GM12874 (cell line): ENCODE measurements at regions not wholly inside any gene's neighbourhood (a gene's known extent, or its start where the extent isn't known, plus 50 kb on each side); places are given as distances from the start of the nearest gene placed in this dataset.

Experiments
- TF ChIP-seq, protein P1 (sequence below): IDR thresholded peaks from 2 replicates; pipeline ENCODE4 v1.5.1; 2011; ENCODE audit warnings: low read depth, mild to moderate bottlenecking, control low read depth, low read length, moderate library complexity; ENCODE audit not compliant: insufficient read depth

GRCh38 chr3:106088899-106089298 lies 220.1 kb upstream of the CBLB start:
- TF ChIP-seq, protein P1, sequence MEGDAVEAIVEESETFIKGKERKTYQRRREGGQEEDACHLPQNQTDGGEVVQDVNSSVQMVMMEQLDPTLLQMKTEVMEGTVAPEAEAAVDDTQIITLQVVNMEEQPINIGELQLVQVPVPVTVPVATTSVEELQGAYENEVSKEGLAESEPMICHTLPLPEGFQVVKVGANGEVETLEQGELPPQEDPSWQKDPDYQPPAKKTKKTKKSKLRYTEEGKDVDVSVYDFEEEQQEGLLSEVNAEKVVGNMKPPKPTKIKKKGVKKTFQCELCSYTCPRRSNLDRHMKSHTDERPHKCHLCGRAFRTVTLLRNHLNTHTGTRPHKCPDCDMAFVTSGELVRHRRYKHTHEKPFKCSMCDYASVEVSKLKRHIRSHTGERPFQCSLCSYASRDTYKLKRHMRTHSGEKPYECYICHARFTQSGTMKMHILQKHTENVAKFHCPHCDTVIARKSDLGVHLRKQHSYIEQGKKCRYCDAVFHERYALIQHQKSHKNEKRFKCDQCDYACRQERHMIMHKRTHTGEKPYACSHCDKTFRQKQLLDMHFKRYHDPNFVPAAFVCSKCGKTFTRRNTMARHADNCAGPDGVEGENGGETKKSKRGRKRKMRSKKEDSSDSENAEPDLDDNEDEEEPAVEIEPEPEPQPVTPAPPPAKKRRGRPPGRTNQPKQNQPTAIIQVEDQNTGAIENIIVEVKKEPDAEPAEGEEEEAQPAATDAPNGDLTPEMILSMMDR: no peak

GRCh38 chr3:106089806-106090205 lies 221.0 kb upstream of the CBLB start:
- TF ChIP-seq, protein P1: no peak

- TF ChIP-seq, protein P1: no peak
Observed at GRCh38 chr3:106092792-106093191, 224.0 kb upstream of the CBLB start.

DNA sequence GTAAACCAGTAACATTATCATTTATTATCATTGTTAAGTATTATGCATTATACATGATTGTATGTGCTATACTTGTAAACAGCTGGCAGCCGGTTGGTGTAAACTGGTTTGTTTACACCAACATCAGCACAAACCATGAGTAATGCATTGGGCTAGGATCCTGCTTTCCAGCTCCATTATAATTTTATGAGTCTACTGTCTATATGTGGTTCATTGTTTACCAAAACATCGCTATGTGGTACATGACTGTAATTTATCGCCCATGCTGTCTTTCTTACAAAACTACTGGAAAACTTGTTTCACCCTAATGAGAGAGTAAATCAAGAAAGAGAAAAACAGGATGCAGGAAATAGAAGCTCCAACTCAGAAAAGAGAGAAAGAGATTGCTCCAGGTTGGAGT lies 224.8 kb upstream of the CBLB start:
- TF ChIP-seq, protein P1: no peak

DNA sequence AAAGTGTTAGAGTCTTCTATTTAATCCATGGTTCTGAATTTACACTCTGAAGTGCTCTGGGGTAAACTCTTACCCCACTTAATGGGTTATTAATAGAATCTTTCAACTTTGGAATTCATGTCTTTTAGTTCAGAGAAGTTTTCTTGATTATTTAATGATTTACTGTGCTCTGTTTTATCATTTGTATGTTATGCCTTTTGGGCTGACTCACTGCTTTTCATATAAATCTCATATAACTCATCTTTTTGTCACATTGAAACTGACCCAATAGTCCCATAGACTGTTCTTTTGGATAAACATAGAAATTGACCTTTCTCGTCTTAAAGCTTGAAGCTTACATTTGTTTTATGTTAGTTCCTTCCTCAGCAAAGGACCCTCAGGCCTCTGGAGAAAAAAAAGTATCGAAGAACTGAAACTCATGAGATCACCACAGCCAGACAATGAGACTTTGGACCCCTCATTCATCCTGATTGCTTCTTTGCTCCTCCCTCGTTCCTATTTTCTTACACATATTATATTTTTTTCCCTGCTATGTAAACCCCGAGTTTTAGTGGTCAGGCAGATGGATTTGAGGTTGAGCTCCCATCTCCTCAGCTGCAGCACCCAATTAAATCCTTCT lies 229.1 kb upstream of the CBLB start:
- TF ChIP-seq, protein P1: no peak

- TF ChIP-seq, protein P1: no peak
Observed at GRCh38 chr3:106103383-106103782, 234.6 kb upstream of the CBLB start.

DNA sequence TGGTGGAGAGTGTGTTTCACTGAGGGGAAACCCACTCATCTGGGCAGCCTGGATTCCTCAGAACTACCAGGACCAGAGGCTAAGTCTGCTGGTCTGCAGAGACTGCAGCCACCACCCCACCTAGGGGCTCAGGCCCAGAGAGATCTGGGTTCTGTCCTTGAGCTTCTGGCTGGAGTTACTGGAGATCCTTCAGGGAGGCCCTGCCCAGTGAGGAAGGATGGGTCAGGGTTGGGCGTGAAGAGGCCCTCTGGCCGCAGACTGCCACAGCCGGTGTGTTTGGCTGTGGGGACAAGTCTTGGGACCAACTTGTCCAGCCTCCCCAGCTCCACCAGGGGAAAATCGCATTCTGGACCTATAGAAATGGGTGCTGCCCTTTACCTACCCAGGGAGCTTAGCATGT lies 235.3 kb upstream of the CBLB start:
- TF ChIP-seq, protein P1: no peak
